ENCODE measurements at regions not wholly inside any gene's neighbourhood (a gene's known extent, or its start where the extent isn't known, plus 50 kb on each side); places are given as distances from the start of the nearest gene placed in this dataset.
"Not testable (repeated sequence)": the region's sequence is repeated elsewhere in the genome, so short reads cannot be mapped to it uniquely, and the experiment has no call there.

DNA sequence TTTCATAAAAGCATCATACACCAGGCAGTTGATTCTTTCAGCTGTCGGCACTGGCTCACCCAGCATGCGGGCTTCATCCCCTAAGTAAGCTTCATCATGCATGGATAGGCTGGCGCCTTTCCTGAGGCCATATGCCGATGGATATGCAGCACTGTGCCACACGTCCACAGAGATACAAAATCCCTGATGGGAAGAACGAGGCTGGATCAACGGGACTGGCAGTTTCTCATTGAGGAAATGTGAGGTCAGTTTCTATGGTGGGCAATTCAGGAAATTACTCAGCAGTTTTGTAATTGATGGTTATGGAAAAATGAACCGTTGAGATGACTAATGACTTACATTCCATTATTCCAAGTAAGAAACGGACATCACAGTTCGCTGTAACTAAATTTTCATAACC lies 453.8 kb downstream of the TMEM121 start:
- Mint-ChIP-seq H3K4me3 (ENCODE audit: unreplicated experiment) (no peak overlapping the region), H3K27me3 (ENCODE audit: insufficient read depth, unreplicated experiment) (no peaks in the 10 kb centered on the region), H3K4me1 (ENCODE audit: low read depth, unreplicated experiment) (no peaks in the 10 kb centered on the region), H3K9me3 (ENCODE audit: unreplicated experiment) (no peaks in the 10 kb centered on the region), H3K36me3 (ENCODE audit: insufficient read depth, unreplicated experiment) (no peaks in the 10 kb centered on the region), H3K27ac (ENCODE audit: unreplicated experiment) (no peak overlapping the region)
- TF ChIP-seq, protein P1, sequence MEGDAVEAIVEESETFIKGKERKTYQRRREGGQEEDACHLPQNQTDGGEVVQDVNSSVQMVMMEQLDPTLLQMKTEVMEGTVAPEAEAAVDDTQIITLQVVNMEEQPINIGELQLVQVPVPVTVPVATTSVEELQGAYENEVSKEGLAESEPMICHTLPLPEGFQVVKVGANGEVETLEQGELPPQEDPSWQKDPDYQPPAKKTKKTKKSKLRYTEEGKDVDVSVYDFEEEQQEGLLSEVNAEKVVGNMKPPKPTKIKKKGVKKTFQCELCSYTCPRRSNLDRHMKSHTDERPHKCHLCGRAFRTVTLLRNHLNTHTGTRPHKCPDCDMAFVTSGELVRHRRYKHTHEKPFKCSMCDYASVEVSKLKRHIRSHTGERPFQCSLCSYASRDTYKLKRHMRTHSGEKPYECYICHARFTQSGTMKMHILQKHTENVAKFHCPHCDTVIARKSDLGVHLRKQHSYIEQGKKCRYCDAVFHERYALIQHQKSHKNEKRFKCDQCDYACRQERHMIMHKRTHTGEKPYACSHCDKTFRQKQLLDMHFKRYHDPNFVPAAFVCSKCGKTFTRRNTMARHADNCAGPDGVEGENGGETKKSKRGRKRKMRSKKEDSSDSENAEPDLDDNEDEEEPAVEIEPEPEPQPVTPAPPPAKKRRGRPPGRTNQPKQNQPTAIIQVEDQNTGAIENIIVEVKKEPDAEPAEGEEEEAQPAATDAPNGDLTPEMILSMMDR (IDR thresholded peaks at IDR 0.05; ENCODE audit: insufficient read depth in 1 of 2, low read depth in 1 of 2, low read length in 1 of 2, severe bottlenecking in 1 of 2, unreplicated experiment in 1 of 2): no peak
- POLR2A ChIA-PET: no interaction called here
- H3K36me3 ChIP-seq (ENCODE audit: control insufficient read depth, insufficient read depth, low read length): no peaks in the 10 kb centered on the region
- no peak for DNase-seq
- H3K4me3 ChIP-seq (ENCODE audit: low read depth, low read length): no peak overlapping the region
- H3K4me1 ChIP-seq: no peaks in the 10 kb centered on the region
- intact Hi-C loops (cut with micrococcal nuclease; ENCODE audit: unreplicated experiment): no loop called here
- H3K9me3 ChIP-seq: no peaks in the 10 kb centered on the region
- CTCF ChIA-PET: no interaction called here
- no peaks in the 10 kb centered on the region for H3K27me3 ChIP-seq (replicated peaks; ENCODE audit: control insufficient read depth, insufficient read depth, low read length)
- no TSS peak for BruUV-seq (replicated peaks)

DNA sequence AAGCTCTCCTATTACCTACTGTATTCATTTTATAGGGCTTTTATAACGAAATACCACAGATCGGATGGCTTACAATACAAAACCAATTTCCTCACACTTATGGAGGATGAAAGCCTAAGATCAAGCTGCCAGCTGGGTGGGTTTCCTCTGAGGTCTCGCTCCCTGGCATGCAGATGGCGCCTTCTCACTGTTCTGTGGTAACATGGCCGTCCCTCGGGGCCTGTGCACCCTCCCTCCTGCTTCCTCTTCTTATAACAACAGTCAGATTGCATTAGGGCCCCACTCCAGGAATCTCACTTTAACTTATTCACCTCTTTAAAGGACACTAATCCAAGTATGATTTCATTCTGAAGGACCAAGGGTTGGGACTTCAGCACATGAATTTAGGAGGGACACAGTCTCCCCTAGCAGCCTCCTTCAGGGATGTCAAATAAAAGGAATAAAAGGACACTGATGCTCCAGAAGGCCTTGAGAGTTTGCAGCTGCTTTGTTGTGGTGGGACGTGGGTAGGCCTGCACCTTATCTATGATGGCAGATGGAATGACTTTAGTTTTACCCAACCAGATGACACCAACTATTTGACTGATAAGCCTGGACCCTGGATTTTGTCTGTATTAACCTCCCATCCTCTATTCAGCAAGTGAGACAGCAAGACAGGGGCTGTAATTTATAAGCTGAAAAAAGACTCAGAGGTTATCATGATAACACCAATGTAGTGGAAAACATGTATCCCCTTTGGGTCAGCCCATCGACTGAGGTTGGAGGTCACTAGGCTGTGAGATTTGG lies 455.3 kb downstream of the TMEM121 start:
- not testable (repeated sequence) for H3K9me3 Mint-ChIP-seq (ENCODE audit: unreplicated experiment); BruUV-seq (replicated peaks)

GRCh38 chr14:105982664-105983063 lies 456.3 kb downstream of the TMEM121 start:
- Histone ChIP-seq H3K9me3 (no peaks in the 10 kb centered on the region), H3K4me3 (ENCODE audit: low read depth, low read length) (no peak overlapping the region), H3K27me3 (replicated peaks; ENCODE audit: control insufficient read depth, insufficient read depth, low read length) (no peaks in the 10 kb centered on the region), H3K4me1 (no peaks in the 10 kb centered on the region), H3K36me3 (ENCODE audit: control insufficient read depth, insufficient read depth, low read length) (no peaks in the 10 kb centered on the region)
- ChIA-PET CTCF (no interaction called here), POLR2A (no interaction called here)
- Mint-ChIP-seq H3K27ac (ENCODE audit: unreplicated experiment) (no peak overlapping the region), H3K4me1 (ENCODE audit: low read depth, unreplicated experiment) (no peaks in the 10 kb centered on the region), H3K9me3 (ENCODE audit: unreplicated experiment) (no peaks in the 10 kb centered on the region), H3K27me3 (ENCODE audit: insufficient read depth, unreplicated experiment) (no peaks in the 10 kb centered on the region), H3K36me3 (ENCODE audit: insufficient read depth, unreplicated experiment) (no peaks in the 10 kb centered on the region), H3K4me3 (ENCODE audit: unreplicated experiment) (no peak overlapping the region)
- intact Hi-C loops (cut with micrococcal nuclease; ENCODE audit: unreplicated experiment): no loop called here
- TF ChIP-seq, protein P1 (IDR thresholded peaks at IDR 0.05; ENCODE audit: insufficient read depth in 1 of 2, low read depth in 1 of 2, low read length in 1 of 2, severe bottlenecking in 1 of 2, unreplicated experiment in 1 of 2): no peak
- BruUV-seq (replicated peaks): no TSS peak
- no peak for DNase-seq

More for the DNA sequence above, 455.3 kb downstream of the TMEM121 start:
- H3K27me3 Mint-ChIP-seq (ENCODE audit: insufficient read depth, unreplicated experiment); H3K4me3 ChIP-seq (ENCODE audit: low read depth, low read length); intact Hi-C loops (cut with micrococcal nuclease; ENCODE audit: unreplicated experiment); H3K27me3 ChIP-seq (replicated peaks; ENCODE audit: control insufficient read depth, insufficient read depth, low read length); POLR2A ChIA-PET; H3K4me1 Mint-ChIP-seq (ENCODE audit: low read depth, unreplicated experiment); H3K27ac Mint-ChIP-seq (ENCODE audit: unreplicated experiment); CTCF ChIA-PET; H3K4me1 ChIP-seq; H3K36me3 Mint-ChIP-seq (ENCODE audit: insufficient read depth, unreplicated experiment); DNase-seq; H3K4me3 Mint-ChIP-seq (ENCODE audit: unreplicated experiment); H3K9me3 ChIP-seq; H3K36me3 ChIP-seq (ENCODE audit: control insufficient read depth, insufficient read depth, low read length): not testable (repeated sequence)
